Spleen (tissue), 7 donors: ENCODE measurements at regions not wholly inside any gene's neighbourhood (a gene's known extent, or its start where the extent isn't known, plus 50 kb on each side); places are given as distances from the start of the nearest gene placed in this dataset.

Experiments
- CTCF ChIP-seq, 11 experiments: fragments of 200-600 bp in 7 of 11; fragments of 450-650 bp in 4 of 11; sonication (generic) in 4 of 11; IDR thresholded peaks in 8 of 11; conservative IDR thresholded peaks in 3 of 11; 1 replicate in 7 of 11; 2 replicates in 4 of 11; pipeline versions ENCODE4 v1.4.0 to v1.8.0; 2016 to 2021; ENCODE audit warnings: antibody characterized with exemption in 11 of 11, inconsistent platforms in 4 of 11, mild to moderate bottlenecking in 1 of 11
- POLR2A ChIP-seq, 3 donors: fragments of 450-650 bp; IDR thresholded peaks; one replicate each; pipeline ENCODE4 v1.5.1; 2017; ENCODE audit warnings: antibody characterized with exemption in 3 of 3, mild to moderate bottlenecking in 1 of 3
- donor health status: DM: no; HTN: no; CAD: no; lungs with moderate emphysema.
- donor health status: DM: no; HTN: no; CAD: no.
- donor health status: DM: no; HTN: no; CAD: no.

- no peak for TF ChIP-seq CTCF (IDR thresholded peaks at IDR 0.05 in 8 of 11, conservative IDR thresholded peaks at IDR 0.05 in 3 of 11)
- no peak for TF ChIP-seq POLR2A (IDR thresholded peaks at IDR 0.05)
These were observed 461.3 kb downstream of the GJA1 start for GRCh38 chr6:121896771-121897170.
